ENCODE measurements at regions not wholly inside any gene's neighbourhood (a gene's known extent, or its start where the extent isn't known, plus 50 kb on each side); places are given as distances from the start of the nearest gene placed in this dataset.

- TF ChIP-seq ZNF114 (CRISPR knock-in tag; IDR thresholded peaks at IDR 0.05) (no peak), EZH2 (IDR thresholded peaks at IDR 0.05; ENCODE audit: low read depth, unreplicated experiment) (no peak), POLR2AphosphoS5 (IDR thresholded peaks at IDR 0.05; ENCODE audit: low read depth) (no peak), JUNB (IDR thresholded peaks at IDR 0.05; ENCODE audit: unreplicated experiment) (no peak), NANOG (IDR thresholded peaks at IDR 0.05; ENCODE audit: borderline replicate concordance) (no peak), ZNF331 (CRISPR knock-in tag; IDR thresholded peaks at IDR 0.05; ENCODE audit: low read depth) (no peak), CREB1 (CRISPR knock-in tag; IDR thresholded peaks at IDR 0.05; ENCODE audit: low read depth) (no peak), STAT1 (IDR thresholded peaks at IDR 0.05; ENCODE audit: unreplicated experiment) (no peak)
- TF ChIP-seq, protein P1, sequence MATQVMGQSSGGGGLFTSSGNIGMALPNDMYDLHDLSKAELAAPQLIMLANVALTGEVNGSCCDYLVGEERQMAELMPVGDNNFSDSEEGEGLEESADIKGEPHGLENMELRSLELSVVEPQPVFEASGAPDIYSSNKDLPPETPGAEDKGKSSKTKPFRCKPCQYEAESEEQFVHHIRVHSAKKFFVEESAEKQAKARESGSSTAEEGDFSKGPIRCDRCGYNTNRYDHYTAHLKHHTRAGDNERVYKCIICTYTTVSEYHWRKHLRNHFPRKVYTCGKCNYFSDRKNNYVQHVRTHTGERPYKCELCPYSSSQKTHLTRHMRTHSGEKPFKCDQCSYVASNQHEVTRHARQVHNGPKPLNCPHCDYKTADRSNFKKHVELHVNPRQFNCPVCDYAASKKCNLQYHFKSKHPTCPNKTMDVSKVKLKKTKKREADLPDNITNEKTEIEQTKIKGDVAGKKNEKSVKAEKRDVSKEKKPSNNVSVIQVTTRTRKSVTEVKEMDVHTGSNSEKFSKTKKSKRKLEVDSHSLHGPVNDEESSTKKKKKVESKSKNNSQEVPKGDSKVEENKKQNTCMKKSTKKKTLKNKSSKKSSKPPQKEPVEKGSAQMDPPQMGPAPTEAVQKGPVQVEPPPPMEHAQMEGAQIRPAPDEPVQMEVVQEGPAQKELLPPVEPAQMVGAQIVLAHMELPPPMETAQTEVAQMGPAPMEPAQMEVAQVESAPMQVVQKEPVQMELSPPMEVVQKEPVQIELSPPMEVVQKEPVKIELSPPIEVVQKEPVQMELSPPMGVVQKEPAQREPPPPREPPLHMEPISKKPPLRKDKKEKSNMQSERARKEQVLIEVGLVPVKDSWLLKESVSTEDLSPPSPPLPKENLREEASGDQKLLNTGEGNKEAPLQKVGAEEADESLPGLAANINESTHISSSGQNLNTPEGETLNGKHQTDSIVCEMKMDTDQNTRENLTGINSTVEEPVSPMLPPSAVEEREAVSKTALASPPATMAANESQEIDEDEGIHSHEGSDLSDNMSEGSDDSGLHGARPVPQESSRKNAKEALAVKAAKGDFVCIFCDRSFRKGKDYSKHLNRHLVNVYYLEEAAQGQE (IDR thresholded peaks at IDR 0.05; ENCODE audit: unreplicated experiment): no peak
- TF ChIP-seq, protein P2, sequence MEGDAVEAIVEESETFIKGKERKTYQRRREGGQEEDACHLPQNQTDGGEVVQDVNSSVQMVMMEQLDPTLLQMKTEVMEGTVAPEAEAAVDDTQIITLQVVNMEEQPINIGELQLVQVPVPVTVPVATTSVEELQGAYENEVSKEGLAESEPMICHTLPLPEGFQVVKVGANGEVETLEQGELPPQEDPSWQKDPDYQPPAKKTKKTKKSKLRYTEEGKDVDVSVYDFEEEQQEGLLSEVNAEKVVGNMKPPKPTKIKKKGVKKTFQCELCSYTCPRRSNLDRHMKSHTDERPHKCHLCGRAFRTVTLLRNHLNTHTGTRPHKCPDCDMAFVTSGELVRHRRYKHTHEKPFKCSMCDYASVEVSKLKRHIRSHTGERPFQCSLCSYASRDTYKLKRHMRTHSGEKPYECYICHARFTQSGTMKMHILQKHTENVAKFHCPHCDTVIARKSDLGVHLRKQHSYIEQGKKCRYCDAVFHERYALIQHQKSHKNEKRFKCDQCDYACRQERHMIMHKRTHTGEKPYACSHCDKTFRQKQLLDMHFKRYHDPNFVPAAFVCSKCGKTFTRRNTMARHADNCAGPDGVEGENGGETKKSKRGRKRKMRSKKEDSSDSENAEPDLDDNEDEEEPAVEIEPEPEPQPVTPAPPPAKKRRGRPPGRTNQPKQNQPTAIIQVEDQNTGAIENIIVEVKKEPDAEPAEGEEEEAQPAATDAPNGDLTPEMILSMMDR (conservative IDR thresholded peaks at IDR 0.05; ENCODE audit: low read depth in 2 of 2): no peak
- TF ChIP-seq, protein P3, sequence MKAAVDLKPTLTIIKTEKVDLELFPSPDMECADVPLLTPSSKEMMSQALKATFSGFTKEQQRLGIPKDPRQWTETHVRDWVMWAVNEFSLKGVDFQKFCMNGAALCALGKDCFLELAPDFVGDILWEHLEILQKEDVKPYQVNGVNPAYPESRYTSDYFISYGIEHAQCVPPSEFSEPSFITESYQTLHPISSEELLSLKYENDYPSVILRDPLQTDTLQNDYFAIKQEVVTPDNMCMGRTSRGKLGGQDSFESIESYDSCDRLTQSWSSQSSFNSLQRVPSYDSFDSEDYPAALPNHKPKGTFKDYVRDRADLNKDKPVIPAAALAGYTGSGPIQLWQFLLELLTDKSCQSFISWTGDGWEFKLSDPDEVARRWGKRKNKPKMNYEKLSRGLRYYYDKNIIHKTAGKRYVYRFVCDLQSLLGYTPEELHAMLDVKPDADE (IDR thresholded peaks at IDR 0.05): no peak
Measured at GRCh38 chr18:45497595-45498286, 117.5 kb upstream of the SLC14A2 start (continued).

DNA sequence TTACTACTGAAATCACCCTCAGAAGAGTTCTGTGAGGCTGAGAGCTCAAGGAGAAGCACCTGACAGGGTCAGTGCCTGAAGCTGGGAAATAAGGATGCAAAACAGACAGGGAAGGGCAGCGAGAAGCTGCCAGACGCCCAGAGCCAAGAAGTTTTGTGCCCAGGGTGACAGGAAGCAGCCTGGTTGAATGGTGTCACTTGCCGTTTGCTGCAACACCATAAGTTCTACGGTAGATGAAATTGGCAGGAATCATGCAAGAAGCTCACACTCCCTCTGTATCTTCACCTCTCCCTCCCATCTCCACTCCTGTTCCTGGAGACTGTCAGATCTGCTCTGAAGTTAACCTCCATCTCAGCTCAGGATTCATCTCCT lies 117.0 kb upstream of the SLC14A2 start:
- TF ChIP-seq CREB1 (CRISPR knock-in tag; IDR thresholded peaks at IDR 0.05; ENCODE audit: low read depth) (no peak), ZNF331 (CRISPR knock-in tag; IDR thresholded peaks at IDR 0.05; ENCODE audit: low read depth) (no peak), ZNF114 (CRISPR knock-in tag; IDR thresholded peaks at IDR 0.05) (no peak), EZH2phosphoT487 (IDR thresholded peaks at IDR 0.05; ENCODE audit: unreplicated experiment) (no peak), EZH2 (IDR thresholded peaks at IDR 0.05; ENCODE audit: low read depth, unreplicated experiment) (no peak)
- TF ChIP-seq, protein P1 (IDR thresholded peaks at IDR 0.05; ENCODE audit: unreplicated experiment): no peak
- TF ChIP-seq, protein P2 (conservative IDR thresholded peaks at IDR 0.05; ENCODE audit: low read depth in 2 of 2): no peak
- H3K4me2 ChIP-seq: no peak overlapping the region
- H3K4me3 ChIP-seq: no peak overlapping the region
- H3K4me3 Mint-ChIP-seq: no peak overlapping the region
- no peaks in the 10 kb centered on the region for H3F3A ChIP-seq (replicated peaks; ENCODE audit: low read depth)
- no peaks in the 10 kb centered on the region for H3K27me3 ChIP-seq (ENCODE audit: insufficient read depth)
- no peaks in the 10 kb centered on the region for H3K36me3 Mint-ChIP-seq (ENCODE audit: low read depth)
- ATAC-seq (no peak), DNase-seq (ENCODE audit: low spot score) (no peak)
- no peak overlapping the region for H3K27ac ChIP-seq (ENCODE audit: low read depth)
- H3K27me3 Mint-ChIP-seq (ENCODE audit: insufficient read depth, low read depth, poor library complexity): peaks cover 4% of the 10 kb centered on the region
- no peak overlapping the region for H3K27ac Mint-ChIP-seq
- H3K4me1 ChIP-seq (ENCODE audit: insufficient read depth): no peaks in the 10 kb centered on the region
- no peaks in the 10 kb centered on the region for H3K9me2 ChIP-seq (ENCODE audit: insufficient read depth)
- H3K36me3 ChIP-seq (ENCODE audit: insufficient read depth): no peaks in the 10 kb centered on the region
- no peaks in the 10 kb centered on the region for H4K20me1 ChIP-seq (replicated peaks; ENCODE audit: insufficient read depth)
- H2AFZ ChIP-seq: no peak overlapping the region
- H3K4me1 Mint-ChIP-seq: peaks cover 3% of the 10 kb centered on the region; the same call in 2 of the 3 replicates
- no peaks in the 10 kb centered on the region for H3K79me2 ChIP-seq (replicated peaks; ENCODE audit: insufficient read depth)
- H3K9me3 Mint-ChIP-seq: no peaks in the 10 kb centered on the region
